Pancreas (tissue), 10 donors: ENCODE measurements at regions not wholly inside any gene's neighbourhood (a gene's known extent, or its start where the extent isn't known, plus 50 kb on each side); places are given as distances from the start of the nearest gene placed in this dataset.

Experiments
- ATAC-seq, 4 donors: fragments of 200-7000 bp; cut with Tn5 transposase; one replicate each; pipeline versions ENCODE4 v1.8.0 to v1.9.1; 2020; ENCODE audit warnings: mild to moderate bottlenecking in 4 of 4, moderate library complexity in 4 of 4
- DNase-seq, 6 donors: peaks; one replicate each; pipeline ENCODE4 v3.0.0-alpha.2; 2020
- FAIRE-seq: peaks from 2 replicates; lab custom pipeline; 2012; peaks lifted over from hg19 to GRCh38; lab: Jason Lieb, UNC
- H3K27ac ChIP-seq, 4 donors: fragments of 200-600 bp; sonication (generic); 1 replicate in 3 of 4; 2 replicates in 1 of 4; pipeline versions ENCODE4 v1.5.0 to v1.8.0; 2020
- H3K27me3 ChIP-seq, 4 donors: fragments of 200-600 bp; one replicate each; pipeline ENCODE4 v1.8.0; 2021
- H3K36me3 ChIP-seq, 3 donors: fragments of 200-600 bp; sonication (generic) in 1 of 3; one replicate each; pipeline versions ENCODE4 v1.5.0 to v1.8.0; 2020 to 2021
- H3K4me1 ChIP-seq, 3 donors: fragments of 200-600 bp; one replicate each; pipeline ENCODE4 v1.8.0; 2021
- H3K4me3 ChIP-seq, 4 donors: fragments of 200-600 bp; sonication (generic) in 2 of 4; one replicate each; pipeline versions ENCODE4 v1.5.0 to v1.8.0; 2020 to 2021
- H3K9me3 ChIP-seq, 4 donors: fragments of 200-600 bp; one replicate each; pipeline ENCODE4 v1.8.0; 2021
- WGBS, 2 donors: extraction: QIAGEN DNeasy Blood & Tissue Kit; methylation state at CpG; one replicate each; pipeline ENCODE4 v1.1.7; 2013; 5-methylcytosine and 5-hydroxymethylcytosine counted together
- intact Hi-C, 3 donors: fragments of 100-400 bp; cut with DNase I; formaldehyde crosslinking; loops; one replicate each; pipeline versions ENCODE4 v1.11.1 to v1.14.2; 2022
- TF ChIP-seq, protein P1 (sequence below), 4 donors: fragments of 200-600 bp; sonication (generic) in 3 of 4; IDR thresholded peaks; one replicate each; pipeline versions ENCODE4 v1.5.0 to v1.8.0; 2021; ENCODE audit warnings: antibody characterized with exemption in 4 of 4
- donor health status: healthy with polysubstance abuse.
- donor health status: DM: no; HTN: no; CAD: no; lungs with moderate emphysema.
- donor health status: DM: no; HTN: no; CAD: no.
- donor health status: control.
- donor health status: control.
- donor health status: Bipolar disorder and iron deficiency.
- donor health status: DM: yes; HTN: yes; CAD: no.
- donor health status: DM: no; HTN: no; CAD: no.
- donor health status: DM: no; HTN: no; CAD: no.
- donor health status: DM: yes; HTN: yes; CAD: no.

DNA sequence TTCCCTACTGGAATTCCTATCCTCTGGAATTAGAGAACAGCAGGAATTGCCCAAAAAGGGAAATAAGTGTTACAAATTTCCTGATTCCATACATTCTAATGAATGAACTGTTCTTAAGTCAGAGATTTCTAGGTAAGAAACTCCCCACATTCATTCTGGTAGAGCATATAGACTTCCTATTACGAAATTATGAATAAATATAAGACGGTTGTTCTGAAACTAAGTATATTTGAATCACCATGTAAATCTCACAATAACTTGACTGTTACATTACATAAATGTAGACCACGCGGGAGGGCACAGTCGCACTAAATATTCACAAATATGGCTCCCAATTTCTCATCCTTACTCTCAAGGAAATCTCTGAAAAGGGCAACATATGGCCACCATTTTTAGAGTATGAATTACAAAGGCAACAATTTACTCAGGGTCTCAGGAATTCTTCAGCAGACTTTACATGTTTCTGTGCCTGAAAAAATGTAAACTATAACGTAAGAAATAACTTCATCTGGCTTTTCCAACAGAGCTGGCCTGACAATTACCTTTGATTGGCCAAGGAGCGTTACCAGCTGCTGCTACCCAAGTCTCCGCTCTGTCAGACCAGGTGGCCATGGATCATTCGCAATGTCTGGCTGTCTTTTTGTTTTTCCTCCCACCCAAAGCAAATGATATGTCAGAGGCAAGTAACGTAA is 115.8 kb downstream of the MPP7 start:
- TF ChIP-seq, protein P1, sequence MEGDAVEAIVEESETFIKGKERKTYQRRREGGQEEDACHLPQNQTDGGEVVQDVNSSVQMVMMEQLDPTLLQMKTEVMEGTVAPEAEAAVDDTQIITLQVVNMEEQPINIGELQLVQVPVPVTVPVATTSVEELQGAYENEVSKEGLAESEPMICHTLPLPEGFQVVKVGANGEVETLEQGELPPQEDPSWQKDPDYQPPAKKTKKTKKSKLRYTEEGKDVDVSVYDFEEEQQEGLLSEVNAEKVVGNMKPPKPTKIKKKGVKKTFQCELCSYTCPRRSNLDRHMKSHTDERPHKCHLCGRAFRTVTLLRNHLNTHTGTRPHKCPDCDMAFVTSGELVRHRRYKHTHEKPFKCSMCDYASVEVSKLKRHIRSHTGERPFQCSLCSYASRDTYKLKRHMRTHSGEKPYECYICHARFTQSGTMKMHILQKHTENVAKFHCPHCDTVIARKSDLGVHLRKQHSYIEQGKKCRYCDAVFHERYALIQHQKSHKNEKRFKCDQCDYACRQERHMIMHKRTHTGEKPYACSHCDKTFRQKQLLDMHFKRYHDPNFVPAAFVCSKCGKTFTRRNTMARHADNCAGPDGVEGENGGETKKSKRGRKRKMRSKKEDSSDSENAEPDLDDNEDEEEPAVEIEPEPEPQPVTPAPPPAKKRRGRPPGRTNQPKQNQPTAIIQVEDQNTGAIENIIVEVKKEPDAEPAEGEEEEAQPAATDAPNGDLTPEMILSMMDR (IDR thresholded peaks at IDR 0.05) = no peak
- FAIRE-seq (no peak), ATAC-seq (no peak), DNase-seq (no peak)
- WGBS, 2 donors = 97 to 99% methylated on average over 10 of the region's 10 CpGs
- H3K4me1 ChIP-seq = no peaks in the 10 kb centered on the region
- no peaks in the 10 kb centered on the region for H3K9me3 ChIP-seq
- no peak overlapping the region for H3K4me3 ChIP-seq
- no peak overlapping the region for H3K27ac ChIP-seq
- H3K27me3 ChIP-seq = no peaks in the 10 kb centered on the region
- intact Hi-C loops = no loop called here
- no peaks in the 10 kb centered on the region for H3K36me3 ChIP-seq

DNA sequence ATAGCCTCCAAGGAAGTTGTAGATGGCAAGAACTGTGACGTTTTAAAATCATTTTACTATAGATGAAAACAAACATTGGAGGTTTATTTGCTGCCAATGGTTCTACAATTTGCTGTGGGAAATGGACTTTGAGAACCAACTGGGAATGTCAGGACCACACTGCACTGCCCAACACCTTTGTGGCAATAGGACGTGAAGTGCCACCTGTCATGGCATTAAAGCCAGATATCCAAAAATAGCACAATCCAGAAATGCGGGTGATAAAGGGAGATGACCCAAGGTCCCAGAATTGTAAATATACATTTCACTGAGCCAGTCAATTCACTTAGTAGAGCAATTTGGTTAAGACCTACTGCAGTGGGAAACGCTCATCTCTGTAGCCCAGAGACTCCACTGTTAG is 116.4 kb downstream of the MPP7 start:
- Histone ChIP-seq H3K27me3 (no peaks in the 10 kb centered on the region), H3K27ac (no peak overlapping the region), H3K4me1 (no peaks in the 10 kb centered on the region), H3K36me3 (no peaks in the 10 kb centered on the region), H3K9me3 (no peaks in the 10 kb centered on the region), H3K4me3 (no peak overlapping the region)
- no peak for ATAC-seq
- 54 to 56% methylated on average over 4 of the region's 4 CpGs for WGBS, 2 donors
- intact Hi-C loops = no loop called here
- no peak for FAIRE-seq
- TF ChIP-seq, protein P1 (IDR thresholded peaks at IDR 0.05) = no peak
- DNase-seq = no peak

DNA sequence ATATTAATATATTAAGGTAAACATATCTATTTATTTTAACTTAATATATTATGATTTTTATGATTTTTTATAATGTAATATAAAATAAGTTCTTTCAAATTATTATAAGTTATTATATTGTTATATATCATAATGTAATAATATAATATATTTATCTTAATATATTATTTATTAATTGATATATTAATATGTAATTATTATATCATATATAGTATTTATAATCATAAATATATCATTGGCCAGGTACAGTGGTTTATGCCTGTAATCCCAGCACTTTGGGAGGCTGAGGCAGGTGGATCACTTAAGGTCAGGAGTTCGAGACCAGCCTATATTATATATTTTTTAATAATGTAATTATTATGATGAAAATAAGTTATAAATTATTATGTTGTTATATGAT is 118.1 kb downstream of the MPP7 start:
- DNase-seq = no peak
- no peak overlapping the region for H3K27ac ChIP-seq
- H3K27me3 ChIP-seq = no peaks in the 10 kb centered on the region
- no peak for ATAC-seq
- H3K4me1 ChIP-seq = no peaks in the 10 kb centered on the region
- H3K4me3 ChIP-seq = no peak overlapping the region
- H3K9me3 ChIP-seq = no peaks in the 10 kb centered on the region
- FAIRE-seq = peak; percentile 99
- TF ChIP-seq, protein P1 (IDR thresholded peaks at IDR 0.05) = no peak
- H3K36me3 ChIP-seq = no peaks in the 10 kb centered on the region
- intact Hi-C loops = no loop called here
- WGBS, 2 donors = 97 to 98% methylated on average over 1 of the region's 1 CpG

DNA sequence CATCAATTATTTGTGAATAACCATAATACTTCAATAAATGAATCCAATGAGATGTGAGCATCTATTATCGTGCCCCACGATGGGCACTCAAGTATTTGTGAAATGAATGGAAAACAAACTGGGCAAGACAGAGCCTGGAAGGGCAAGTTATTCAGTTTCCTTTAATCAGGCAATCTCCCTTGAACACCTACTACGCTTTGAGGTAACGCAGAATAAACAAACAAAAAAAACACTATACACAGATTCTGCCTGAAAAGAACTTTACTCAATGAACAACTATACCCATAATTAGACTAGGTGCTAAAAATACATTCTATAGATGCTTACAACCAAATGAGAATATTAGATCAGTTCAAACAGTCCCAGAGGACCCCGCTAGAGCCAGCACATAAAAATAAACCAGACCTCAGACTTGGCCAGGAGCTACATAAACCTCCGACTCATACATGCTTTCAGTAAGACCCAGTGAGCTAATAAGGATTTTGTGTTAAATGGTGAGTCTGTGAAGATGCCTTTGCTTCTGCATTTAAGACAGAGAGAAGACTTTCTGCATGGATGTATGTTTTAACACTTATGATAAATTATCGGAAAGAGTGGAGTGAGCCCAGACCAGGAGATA is 121.3 kb downstream of the MPP7 start:
- Histone ChIP-seq H3K27me3 (no peaks in the 10 kb centered on the region), H3K27ac (no peak overlapping the region), H3K36me3 (no peaks in the 10 kb centered on the region), H3K9me3 (no peaks in the 10 kb centered on the region), H3K4me3 (no peak overlapping the region), H3K4me1 (peaks cover 0 to 7% (median 0%) of the 10 kb centered on the region in 3 donors)
- DNase-seq (no peak), FAIRE-seq (no peak), ATAC-seq (no peak)
- WGBS, 2 donors = 66 to 69% methylated on average over 7 of the region's 7 CpGs
- TF ChIP-seq, protein P1 (IDR thresholded peaks at IDR 0.05) = no peak
- intact Hi-C loops = no loop called here

DNA sequence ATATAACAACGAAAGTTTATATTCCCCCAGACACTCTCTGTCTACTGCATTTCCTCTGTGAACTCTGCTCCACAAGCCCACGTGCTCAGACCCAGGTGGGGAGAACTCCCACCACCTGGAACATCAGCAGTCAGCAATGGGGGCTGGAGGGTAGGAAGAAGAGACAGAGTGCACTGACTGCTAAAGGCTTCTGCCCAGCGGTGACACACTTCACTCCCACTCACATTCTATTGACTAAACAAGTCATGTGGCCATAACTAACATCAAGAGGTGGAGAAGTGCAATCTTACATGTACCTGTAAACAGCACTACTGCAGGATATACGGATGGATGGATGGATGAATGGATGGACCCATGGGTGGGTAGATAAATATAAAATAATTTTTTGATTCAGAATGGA is 122.2 kb downstream of the MPP7 start:
- Histone ChIP-seq H3K9me3 (no peaks in the 10 kb centered on the region), H3K4me3 (no peak overlapping the region), H3K36me3 (no peaks in the 10 kb centered on the region), H3K4me1 (peaks cover 0 to 7% (median 0%) of the 10 kb centered on the region in 3 donors), H3K27me3 (no peaks in the 10 kb centered on the region), H3K27ac (no peak overlapping the region)
- intact Hi-C loops = no loop called here
- TF ChIP-seq, protein P1 (IDR thresholded peaks at IDR 0.05) = no peak
- DNase-seq (no peak), FAIRE-seq (no peak), ATAC-seq (peak in 1 of 4 donors; percentile 20)
- 69 to 71% methylated on average over 4 of the region's 4 CpGs for WGBS, 2 donors
